NCI-H510A treated with DMSO at 0.1 percent for 48 hours (cell line): ENCODE measurements at regions not wholly inside any gene's neighbourhood (a gene's known extent, or its start where the extent isn't known, plus 50 kb on each side); places are given as distances from the start of the nearest gene placed in this dataset.
A peak's percentile ranks its signal among the peaks of the same experiment; 100 is the strongest.

ENCODE experiments used
- DNase-seq: peaks from one replicate; lab custom pipeline; 2025; lab: John Stamatoyannopoulos, UW

DNA sequence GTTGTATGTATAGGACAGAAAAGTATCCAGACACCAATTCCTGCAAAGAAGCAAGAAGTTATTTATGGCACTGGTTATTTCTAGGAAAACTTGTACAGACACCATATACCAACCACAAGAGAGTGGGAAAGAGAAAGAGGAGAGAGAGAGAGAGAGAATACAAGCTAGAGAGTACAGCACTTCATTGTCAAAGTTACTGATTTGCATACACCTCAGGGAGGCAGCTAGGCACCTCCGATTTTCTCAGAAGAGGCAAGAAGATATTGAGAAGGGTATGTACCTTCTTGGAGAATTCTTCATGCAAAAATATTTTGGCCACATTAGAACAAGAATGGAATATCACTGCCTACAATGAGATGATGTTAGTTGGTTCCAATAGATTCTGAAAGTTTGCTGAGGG, 333.9 kb upstream of the PIK3C3 start:
- DNase-seq, result no peak

DNA sequence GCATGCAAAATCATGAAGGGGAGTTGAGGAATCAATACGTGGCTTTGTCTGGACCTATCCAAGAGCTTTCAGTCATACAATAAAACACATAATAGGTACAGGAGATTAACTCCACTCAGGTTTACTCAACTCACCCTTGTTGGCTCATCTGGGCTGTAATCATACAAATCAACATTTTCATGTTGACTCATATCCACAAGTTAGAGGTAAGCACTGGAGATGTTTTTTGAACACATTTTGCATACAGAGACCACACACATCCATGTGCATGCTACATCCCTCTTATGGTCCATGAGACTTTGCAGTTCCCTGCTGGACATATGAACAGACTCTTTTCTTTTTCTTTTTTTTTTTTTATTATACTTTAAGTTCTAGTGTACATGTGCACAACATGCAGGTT, 336.9 kb upstream of the PIK3C3 start:
- no peak for DNase-seq

DNA sequence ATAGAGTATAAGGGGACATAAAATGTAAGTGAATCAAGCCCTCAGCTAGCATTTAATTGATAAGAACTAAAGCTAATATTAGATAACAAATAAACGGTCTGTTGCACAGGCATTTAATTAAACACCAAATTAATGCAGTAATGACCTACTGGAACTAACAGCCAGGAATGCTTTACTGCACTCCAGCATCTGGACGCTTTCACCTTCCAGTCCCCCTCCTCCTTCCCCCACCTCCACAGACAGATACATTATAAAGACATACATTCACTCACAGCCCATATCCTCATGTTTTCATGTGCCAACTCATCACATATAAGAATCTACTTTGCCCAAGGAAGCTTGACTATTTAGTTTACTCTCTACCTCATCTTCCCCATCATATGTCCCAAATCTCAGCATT, 337.4 kb upstream of the PIK3C3 start:
- DNase-seq, result no peak

DNA sequence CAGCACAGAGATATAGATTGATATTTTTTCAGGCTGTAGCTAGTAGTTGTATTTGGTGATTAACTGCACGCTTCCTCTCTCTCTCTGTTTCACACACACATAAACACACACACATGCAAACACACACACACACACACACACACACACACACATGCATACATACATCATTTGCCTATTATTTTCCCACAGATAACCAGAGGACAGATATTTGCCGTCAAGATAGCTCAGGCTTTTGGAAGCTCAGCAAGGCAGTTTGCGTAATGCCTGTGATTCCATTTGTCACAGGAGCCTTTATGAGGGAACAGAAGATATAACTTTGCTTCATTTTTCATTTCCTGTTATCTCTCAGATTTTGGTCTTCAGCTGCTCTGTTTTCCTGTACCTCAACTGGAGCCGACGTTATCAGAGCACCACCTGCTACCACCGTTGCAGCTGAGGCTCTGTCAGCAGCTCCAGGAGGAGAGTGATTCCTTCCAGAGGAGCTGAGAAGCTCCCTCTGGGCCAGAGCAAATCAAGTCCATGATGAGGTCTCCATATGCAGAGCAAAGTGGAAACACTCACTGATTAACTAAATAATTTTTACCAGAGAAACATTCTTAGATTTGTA, 341.9 kb upstream of the PIK3C3 start:
- no peak for DNase-seq

DNA sequence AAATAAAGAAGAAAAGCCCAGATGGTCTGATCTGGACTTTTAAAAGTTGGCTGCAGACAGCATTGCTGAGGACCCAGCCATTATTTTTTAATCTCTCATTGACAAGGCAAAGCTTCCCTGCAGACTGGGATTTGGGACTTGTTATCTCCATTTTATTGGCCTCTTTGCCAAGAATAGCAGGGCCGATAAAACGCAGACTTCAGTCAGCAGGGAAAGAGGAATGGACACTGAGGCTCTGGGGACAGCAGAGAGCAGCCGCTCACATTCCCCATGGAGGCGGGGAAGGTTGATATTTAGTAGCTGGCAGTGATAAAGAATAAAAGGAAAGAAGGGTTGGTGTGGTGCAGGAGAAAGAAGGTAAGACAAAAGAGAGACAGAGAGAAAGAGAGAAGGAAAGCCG, 350.1 kb upstream of the PIK3C3 start:
- no peak for DNase-seq

DNA sequence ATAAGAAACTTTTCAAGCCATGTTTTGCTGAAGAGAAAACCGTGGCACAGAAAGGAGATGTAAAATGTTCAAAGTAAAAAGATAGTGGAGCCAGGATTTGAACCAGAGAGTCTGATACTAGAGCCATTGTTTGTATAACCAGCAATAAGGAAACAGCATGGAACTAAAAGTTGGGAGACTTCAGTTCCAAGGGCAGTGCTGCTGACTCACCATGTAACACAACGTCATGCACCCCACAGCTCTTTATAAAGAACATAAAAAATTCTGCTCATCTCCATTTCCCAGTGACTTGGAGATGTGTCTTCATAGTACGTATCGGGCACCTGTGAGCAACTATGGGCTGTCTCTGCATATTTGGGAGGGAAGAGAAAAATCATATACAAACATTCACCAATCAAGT, 353.0 kb upstream of the PIK3C3 start:
- DNase-seq, result no peak

DNA sequence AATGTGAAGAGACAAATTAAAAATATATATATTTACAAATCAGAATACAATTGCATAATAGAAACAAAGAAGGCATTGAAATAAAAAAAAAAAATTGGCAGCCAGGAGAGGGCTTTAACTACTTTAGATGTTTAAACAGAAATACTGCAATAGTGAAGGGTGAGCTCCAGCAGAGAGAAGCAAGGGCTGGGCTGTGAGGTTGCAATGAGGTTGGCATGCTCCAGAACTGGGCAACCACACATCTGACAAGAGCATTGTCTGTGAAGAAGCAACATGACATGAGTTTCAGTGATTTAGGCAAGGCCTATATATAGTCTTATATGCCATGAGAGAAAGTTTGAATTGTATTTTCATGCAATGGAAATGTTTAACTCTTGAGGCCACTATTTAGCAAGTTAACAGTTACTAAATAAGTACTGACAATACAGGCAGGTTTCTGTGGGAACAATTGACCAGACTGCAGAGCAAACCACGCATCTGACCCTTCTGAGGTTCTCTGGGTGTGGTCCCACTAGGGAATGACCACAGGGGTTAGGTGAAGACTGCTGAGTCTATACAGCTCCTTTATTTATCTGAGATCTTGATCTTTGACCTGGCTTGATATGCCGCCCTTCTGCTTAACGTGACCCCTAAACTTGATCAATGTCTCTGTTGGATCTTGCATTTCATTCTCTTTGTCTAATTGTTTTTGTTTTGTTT, 354.2 kb upstream of the PIK3C3 start:
- DNase-seq, result no peak

DNA sequence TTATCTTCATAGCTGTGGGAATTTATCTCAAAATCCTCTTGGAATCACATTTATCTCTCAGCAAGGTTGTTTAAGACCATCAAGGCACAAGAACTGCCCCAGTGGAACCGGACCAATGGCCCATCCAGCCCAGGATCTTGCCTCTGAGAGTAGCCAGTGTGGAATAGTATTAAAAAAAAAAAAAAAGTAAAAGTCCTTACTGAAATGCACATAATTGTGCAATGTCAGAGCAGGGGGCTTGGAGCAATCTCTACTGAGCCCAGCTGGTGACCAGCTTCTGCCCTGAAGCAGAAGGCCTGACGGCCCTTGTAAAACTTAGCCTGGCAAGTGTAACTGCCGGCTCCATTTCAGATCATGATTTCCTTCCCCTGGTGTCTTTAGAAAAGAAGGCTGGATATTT, 355.6 kb upstream of the PIK3C3 start:
- no peak for DNase-seq

DNA sequence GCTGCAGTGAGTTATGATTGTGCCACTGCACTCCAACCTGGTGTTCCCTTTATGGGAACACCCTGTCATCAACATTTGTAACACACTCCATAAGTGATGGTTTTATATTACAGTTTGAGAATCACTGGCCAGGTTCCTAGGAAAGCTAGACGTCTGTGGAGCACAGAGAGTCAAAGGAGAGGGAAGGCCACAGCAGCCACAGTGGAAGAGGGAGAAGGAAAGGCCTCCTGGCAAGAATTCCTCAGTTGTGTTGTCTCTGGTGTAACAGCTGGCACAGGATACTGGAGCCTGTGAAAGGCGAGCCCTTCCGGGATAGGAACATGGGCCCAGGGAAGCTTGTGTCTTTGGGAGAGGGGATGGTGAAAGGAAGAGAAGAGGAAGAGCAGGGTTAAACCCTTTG, 360.5 kb upstream of the PIK3C3 start:
- DNase-seq, result peak; percentile 16

DNA sequence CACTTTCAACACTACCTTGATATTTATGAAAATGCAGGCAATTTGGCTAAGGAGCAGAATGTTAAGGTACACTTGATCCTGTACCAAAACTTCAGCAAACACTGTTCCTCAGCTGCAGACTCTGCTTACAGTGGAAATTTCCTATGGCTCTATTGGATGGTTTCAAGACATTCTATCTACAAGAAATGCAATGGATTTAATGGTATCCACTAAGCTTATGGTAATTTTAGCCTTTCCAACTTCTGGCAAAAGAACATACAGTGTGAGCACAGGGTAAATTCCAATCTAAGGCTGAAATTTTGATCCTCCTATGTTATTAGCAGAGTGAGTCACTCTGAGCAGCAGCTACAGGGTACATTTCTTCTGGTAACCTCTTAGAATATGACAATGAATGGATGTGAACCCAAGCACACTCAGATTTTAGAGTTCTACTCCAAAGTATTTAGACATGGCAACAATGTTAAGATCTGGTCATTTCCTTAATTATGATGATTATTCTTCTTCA, 361.8 kb upstream of the PIK3C3 start:
- DNase-seq, result no peak

DNA sequence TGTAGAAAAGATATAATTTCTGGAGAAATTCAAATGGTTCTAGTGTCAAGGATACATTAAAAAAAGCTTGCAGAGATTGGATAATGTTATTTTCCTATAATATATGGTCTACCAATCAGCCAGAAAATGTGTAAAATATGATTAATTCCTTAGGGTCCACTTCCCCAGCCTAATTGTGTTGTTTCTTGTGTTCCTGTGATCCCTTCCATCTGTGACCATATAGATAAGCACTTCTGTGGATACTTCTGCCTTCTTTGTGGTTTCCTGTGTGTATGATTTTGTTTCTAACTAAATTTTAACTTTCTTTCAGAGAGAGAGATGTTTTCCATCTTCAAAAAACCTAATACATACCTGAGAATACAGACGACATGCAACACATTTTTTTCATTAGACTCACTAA, 367.1 kb upstream of the PIK3C3 start:
- DNase-seq, result no peak

DNA sequence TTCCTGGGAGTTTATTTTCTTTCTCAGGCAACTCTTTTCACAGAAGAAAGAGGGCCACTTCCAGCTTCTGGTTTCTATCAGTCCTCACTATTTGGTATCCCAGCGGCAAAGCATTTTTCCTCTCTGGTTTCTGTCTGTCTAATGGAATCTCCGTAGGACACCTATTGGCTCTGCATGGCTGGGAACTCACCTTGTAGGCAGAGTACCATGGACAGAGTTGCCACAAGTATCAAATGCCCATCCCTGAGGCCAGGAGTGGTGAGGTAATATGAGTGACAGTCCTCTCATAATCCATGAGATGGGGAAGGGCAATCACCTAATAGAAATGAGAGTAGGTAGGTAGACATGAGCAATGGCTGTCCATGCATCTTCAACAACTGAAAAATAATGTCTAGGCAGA, 369.5 kb upstream of the PIK3C3 start:
- no peak for DNase-seq

DNA sequence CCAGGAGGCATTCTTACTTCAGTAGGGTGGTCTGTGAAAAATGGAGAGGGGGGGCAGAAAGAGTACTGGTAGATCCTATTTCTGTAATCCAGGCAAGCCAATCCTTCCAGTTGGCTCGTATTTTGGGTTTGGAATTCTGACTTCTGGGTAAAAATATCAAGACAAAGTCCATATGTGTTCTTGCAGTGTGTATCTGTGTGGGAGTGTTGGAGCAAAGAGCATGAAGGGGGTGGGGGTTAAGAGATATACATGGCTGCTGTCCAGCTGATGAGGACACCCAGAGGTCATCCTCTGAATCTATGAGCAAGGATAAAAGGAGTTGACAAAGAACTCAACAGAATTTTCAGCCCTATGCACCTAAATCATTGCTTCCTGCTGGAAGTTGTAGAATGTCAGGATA, 375.8 kb upstream of the PIK3C3 start:
- DNase-seq, result no peak

DNA sequence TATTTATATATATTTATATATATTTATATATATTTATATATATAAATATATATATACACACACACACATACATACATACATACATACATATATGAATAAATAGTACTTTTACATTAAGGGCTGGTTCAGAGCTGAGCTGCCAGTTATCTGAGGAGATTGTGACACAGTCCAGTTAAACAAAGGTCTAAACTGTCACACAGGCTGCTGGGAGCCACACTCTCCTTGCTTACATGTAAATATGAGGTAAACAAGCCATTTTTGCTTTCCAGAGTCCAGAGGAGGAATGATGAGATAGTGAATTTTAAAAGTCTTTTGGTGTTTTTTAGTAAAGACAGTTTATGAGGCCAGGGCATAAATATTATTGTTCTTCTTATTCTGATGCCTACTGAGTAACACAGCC, 377.5 kb upstream of the PIK3C3 start:
- no peak for DNase-seq

DNA sequence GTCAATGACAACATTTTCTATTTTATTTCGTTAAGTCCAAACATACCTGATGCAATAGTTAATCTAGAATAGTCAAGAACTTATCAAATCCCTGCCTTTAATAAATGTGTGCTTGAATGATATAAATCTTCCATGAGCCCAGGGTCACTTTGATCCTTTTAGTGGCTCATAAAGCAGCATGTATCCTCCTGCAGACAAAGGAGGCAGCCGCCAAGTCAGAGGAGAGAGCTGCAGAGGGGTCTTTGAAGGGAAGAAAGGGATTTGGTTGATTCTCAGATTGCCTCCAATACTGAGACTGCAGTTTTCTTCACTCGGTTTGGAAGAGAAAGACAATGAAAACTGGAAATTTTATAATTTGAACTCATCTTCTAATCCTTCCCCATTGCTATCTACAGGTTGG, 378.4 kb upstream of the PIK3C3 start:
- DNase-seq, result no peak

DNA sequence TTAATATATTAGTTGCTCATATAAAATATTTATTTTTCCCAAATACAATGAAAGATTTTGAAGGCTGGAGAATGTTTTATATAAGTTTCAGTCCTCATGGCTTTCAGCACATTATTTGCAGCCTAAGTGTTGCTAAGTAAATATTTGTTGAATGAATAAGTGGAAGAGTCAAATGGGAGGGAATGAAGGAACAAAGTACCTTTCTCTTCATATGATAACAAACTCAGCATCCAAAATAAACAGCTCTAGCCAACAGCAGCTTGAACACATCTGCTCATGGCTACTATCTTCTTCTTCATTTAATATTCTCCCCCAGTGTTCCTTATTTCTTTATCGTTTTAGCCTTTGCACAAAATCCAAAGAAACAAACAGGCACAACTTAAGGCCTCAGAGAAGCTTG, 385.2 kb upstream of the PIK3C3 start:
- DNase-seq, result peak; percentile 64

DNA sequence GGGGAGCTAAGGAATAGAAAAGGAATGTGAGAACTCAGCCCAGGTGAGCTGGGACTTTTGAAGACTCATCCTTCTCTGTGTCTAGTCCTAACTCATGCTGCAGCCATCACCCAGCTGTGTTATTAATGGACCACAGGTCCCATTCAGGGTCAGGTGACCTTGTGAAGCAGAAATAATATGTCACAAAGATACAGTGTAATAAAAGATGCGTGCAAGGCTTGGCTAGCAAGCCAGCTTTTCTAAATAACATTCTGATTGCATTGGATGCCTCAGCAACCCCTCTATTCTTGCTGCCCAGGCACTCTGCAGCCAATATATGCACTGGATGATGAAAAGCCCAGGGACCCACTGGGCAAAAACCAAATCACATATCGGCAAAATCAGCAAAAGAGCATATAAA, 393.1 kb upstream of the PIK3C3 start:
- DNase-seq, result no peak

DNA sequence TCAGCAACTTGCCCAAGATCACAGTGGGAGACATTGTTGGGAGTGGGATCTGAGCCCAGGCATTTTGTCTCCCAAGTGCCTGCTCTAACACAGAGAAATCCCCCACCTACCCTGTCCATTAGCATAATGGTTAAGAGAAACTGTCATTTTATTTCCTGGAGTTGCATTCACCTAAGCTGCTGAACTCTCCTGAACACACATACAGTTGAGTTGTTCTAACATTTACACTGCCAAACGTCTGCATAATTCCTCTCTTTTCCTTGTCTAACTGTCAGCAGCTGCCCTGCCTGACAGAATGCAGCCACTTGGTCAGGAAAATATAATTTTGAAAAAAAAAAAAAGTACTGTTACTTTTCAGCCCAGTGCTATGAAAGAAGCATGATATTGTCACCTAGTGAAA, 396.3 kb upstream of the PIK3C3 start:
- DNase-seq, result no peak

DNA sequence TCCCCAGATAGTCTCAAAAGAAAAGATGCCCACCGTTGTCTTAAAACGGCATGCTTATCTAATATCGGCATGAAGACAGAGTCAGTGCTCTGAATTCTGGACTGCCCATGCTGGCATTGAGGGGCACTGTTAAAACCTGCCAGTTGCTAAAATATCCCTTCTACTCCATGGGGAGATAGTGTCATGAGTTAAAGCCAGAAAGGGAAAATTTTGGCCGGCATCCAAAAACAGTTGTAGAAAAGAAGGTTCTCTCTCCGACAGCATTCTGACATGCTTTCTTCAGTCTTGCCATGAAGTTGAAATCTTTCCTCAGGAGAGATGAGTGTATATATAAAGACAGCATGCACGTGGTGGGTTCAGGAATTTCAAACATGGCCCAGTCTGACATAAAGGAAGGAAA, 401.3 kb upstream of the PIK3C3 start:
- DNase-seq, result no peak

DNA sequence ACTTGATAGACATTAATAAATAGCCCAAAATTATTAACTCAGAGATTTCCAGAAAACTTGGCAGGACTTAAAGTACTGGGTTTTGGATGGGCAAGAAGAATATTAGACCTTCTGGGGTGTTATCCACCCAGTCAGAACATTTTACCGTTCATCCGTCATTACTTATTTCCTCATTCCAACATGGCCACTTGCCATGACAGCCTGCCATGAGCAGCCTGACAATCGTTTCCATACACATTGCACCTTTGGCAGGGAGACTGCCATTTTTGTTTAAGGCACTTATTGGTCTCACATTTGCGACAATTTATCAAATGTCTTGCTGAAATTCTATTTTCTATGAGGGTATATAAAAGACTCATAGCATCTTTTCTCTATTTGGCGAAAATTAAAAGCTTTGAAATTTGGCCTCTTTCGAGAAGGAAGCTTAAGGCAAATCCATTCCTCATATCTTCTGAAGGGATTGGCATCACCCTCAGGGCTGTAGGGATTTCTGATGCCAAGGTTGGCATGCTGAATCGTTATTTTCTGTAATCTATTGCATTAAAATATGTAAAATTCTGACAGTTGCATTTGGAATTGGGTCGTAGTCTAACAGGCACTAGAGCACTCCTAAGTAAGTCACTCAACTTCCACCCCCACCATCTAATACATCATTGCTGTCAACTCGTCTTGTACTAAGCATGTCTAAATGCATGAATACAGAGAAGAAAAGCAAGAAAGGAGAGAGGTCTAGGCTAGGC, 406.3 kb upstream of the PIK3C3 start:
- no peak for DNase-seq

DNA sequence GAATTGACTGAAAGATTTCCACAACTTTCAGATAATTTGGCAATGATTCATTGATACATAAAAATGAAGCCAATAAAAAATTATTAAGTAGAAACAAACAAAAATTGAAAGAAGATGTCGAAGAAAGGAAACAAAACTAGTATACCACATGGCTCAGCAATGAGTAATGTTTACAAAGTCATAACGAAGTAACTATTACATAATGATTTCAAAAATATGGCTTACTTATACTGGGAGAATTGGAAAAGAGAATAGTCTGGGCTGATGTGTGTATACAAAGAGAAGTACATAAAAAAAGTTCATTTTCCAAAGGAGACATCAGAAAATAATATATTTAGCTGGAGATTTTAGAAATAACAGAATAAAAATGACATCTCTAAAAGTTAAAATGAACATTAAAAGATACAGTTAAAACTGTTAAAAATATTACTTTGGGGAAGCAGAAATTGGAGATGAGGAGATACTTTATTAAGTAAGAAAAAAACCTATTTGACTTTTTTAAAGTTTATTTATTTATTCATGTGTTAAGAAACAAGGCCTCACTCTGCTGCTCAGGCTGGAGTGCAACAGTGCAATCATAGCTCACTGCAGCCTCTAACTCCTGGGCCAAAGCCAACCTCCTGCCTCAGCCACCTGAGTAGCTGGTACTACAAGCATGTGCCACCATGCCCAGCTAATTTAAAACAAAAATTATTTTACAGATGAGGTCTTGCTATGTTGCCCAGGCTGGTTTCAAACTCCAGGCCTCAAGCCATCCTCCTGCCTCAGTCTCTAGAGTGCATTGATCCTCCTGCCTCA, 409.7 kb upstream of the PIK3C3 start:
- no peak for DNase-seq

DNA sequence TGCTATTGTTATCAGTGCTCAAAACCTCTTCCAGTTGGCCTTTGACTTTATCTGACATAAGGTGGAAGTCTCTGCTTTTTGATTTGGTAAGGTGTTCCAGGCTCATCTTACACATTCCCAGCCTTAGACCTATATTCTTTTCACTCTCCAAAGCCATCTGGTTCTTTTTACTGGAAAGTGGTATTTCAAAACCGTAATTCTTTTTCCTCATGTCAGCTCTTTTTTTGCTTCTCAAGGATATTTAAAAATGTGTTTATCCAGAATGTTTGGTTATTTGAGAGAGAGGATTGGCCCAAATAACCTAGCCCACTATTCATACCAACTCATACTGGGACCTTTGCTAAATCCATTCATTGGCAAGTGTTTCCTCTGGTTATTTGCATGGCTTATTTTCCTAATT, 411.2 kb upstream of the PIK3C3 start:
- DNase-seq, result no peak
